ENCODE measurements at regions not wholly inside any gene's neighbourhood (a gene's known extent, or its start where the extent isn't known, plus 50 kb on each side); places are given as distances from the start of the nearest gene placed in this dataset.

- TF ChIP-seq EP300 (IDR thresholded peaks at IDR 0.05) (no peak), POLR2A (IDR thresholded peaks at IDR 0.05) (no peak)
Observed at GRCh38 chr3:163218336-163218735, 1721.7 kb downstream of the OTOL1 start.
